K562 (cell line): ENCODE measurements at regions not wholly inside any gene's neighbourhood (a gene's known extent, or its start where the extent isn't known, plus 50 kb on each side); places are given as distances from the start of the nearest gene placed in this dataset.

Experiments
- CC2D1A ChIP-seq: fragments of 450-650 bp; IDR thresholded peaks from 2 replicates; pipeline ENCODE4 v1.6.1; 2017; ENCODE audit warnings: mild to moderate bottlenecking
- FOSL1 ChIP-seq: fragments of 200-800 bp; sonication (Bioruptor generic); conservative IDR thresholded peaks from 2 replicates; pipeline ENCODE4 v1.6.1; 2016; ENCODE audit warnings: missing genetic modification characterization, missing compliant biosample characterization
- FOXJ2 ChIP-seq: fragments of 200-800 bp; sonication (Bioruptor generic); IDR thresholded peaks from 2 replicates; pipeline ENCODE4 v1.6.1; 2016; ENCODE audit warnings: missing genetic modification characterization, missing compliant biosample characterization
- HCFC1 ChIP-seq: IDR thresholded peaks from 2 replicates; pipeline ENCODE4 v1.6.1; 2012; ENCODE audit warnings: low read depth, low read length, improper control_type of control experiment
- POLR2B ChIP-seq: fragments of 450-650 bp; IDR thresholded peaks from 2 replicates; pipeline ENCODE4 v1.6.1; 2018; ENCODE audit warnings: low read depth; ENCODE audit not compliant: partially characterized antibody
- POLR3A ChIP-seq: IDR thresholded peaks from 2 replicates; pipeline ENCODE4 v1.6.1; 2011; ENCODE audit warnings: borderline replicate concordance, mild to moderate bottlenecking, moderate library complexity; ENCODE audit not compliant: insufficient read length, insufficient read depth; ENCODE audit errors: extremely low read depth
- RAD51 ChIP-seq: fragments of 450-650 bp; IDR thresholded peaks from 2 replicates; pipeline ENCODE4 v1.7.1; 2016; ENCODE audit warnings: low read depth, mild to moderate bottlenecking, borderline replicate concordance
- REST ChIP-seq, 2 experiments: fragments of 450-650 bp; formaldehyde crosslinking in 1 of 2; IDR thresholded peaks; 2 replicates each; pipeline versions ENCODE4 v1.4.0 to v1.6.1; 2014 to 2020; ENCODE audit warnings: mild to moderate bottlenecking in 2 of 2, borderline replicate concordance in 1 of 2, low read depth in 1 of 2
- RNF2 ChIP-seq: sonication (generic); IDR thresholded peaks from 2 replicates; pipeline ENCODE4 v1.6.1; 2016
- SPI1 ChIP-seq: IDR thresholded peaks from 2 replicates; pipeline ENCODE4 v1.6.1; 2011; ENCODE audit warnings: low read depth, low read length, control low read depth, borderline replicate concordance
- TOE1 ChIP-seq, 2 experiments: fragments of 450-650 bp in 1 of 2; sonication (generic) in 1 of 2; formaldehyde crosslinking in 1 of 2; IDR thresholded peaks; 2 replicates each; pipeline versions ENCODE4 v1.7.1 to v1.8.0; 2016 to 2022; ENCODE audit warnings: borderline replicate concordance in 2 of 2, mild to moderate bottlenecking in 2 of 2, antibody characterized with exemption in 1 of 2, inconsistent platforms in 1 of 2, low read depth in 1 of 2, missing genetic modification reagents in 1 of 2, moderate library complexity in 1 of 2
- TF ChIP-seq, protein P1 (sequence below): sonication (generic); formaldehyde crosslinking; IDR thresholded peaks from 2 replicates; pipeline ENCODE4 v1.8.1; 2022; ENCODE audit warnings: missing genetic modification reagents
- TF ChIP-seq, protein P2 (sequence below): sonication (generic); formaldehyde crosslinking; IDR thresholded peaks from 2 replicates; pipeline ENCODE4 v1.5.0; 2020; ENCODE audit warnings: missing genetic modification reagents
- TF ChIP-seq, protein P3 (sequence below): sonication (generic); formaldehyde crosslinking; IDR thresholded peaks from 2 replicates; pipeline ENCODE4 v1.8.1; 2023; ENCODE audit warnings: mild to moderate bottlenecking, missing genetic modification reagents

GRCh38 chr20:41692479-41693135 is 74.4 kb upstream of the CHD6 start (continued):
- TF ChIP-seq REST (IDR thresholded peaks at IDR 0.05; ENCODE audit: borderline replicate concordance) (peak; percentile 74), REST (CRISPR knock-in tag; IDR thresholded peaks at IDR 0.05; ENCODE audit: low read depth) (no peak), HCFC1 (peak; percentile 88), FOSL1 (tag) (0 out of 2 replicates have a peak, but pooled peaks have one; percentile 11), RAD51 (peak; percentile 99), POLR2B (peak; percentile 29), SPI1 (0 out of 2 replicates have a peak, but pooled peaks have one; percentile 53), FOXJ2 (tag) (peak; percentile 13; the same call in 1 of the 2 replicates), POLR3A (no peak), CC2D1A (no peak), TOE1 (IDR thresholded peaks at IDR 0.05; ENCODE audit: borderline replicate concordance) (peak; percentile 99), TOE1 (CRISPR knock-in tag; IDR thresholded peaks at IDR 0.05; ENCODE audit: borderline replicate concordance, low read depth) (no peak), RNF2 (no peak)
- TF ChIP-seq, protein P1, sequence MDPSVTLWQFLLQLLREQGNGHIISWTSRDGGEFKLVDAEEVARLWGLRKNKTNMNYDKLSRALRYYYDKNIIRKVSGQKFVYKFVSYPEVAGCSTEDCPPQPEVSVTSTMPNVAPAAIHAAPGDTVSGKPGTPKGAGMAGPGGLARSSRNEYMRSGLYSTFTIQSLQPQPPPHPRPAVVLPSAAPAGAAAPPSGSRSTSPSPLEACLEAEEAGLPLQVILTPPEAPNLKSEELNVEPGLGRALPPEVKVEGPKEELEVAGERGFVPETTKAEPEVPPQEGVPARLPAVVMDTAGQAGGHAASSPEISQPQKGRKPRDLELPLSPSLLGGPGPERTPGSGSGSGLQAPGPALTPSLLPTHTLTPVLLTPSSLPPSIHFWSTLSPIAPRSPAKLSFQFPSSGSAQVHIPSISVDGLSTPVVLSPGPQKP = no peak
- TF ChIP-seq, protein P2, sequence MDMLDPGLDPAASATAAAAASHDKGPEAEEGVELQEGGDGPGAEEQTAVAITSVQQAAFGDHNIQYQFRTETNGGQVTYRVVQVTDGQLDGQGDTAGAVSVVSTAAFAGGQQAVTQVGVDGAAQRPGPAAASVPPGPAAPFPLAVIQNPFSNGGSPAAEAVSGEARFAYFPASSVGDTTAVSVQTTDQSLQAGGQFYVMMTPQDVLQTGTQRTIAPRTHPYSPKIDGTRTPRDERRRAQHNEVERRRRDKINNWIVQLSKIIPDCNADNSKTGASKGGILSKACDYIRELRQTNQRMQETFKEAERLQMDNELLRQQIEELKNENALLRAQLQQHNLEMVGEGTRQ (CRISPR knock-in tag) = peak; percentile 97
- TF ChIP-seq, protein P3, sequence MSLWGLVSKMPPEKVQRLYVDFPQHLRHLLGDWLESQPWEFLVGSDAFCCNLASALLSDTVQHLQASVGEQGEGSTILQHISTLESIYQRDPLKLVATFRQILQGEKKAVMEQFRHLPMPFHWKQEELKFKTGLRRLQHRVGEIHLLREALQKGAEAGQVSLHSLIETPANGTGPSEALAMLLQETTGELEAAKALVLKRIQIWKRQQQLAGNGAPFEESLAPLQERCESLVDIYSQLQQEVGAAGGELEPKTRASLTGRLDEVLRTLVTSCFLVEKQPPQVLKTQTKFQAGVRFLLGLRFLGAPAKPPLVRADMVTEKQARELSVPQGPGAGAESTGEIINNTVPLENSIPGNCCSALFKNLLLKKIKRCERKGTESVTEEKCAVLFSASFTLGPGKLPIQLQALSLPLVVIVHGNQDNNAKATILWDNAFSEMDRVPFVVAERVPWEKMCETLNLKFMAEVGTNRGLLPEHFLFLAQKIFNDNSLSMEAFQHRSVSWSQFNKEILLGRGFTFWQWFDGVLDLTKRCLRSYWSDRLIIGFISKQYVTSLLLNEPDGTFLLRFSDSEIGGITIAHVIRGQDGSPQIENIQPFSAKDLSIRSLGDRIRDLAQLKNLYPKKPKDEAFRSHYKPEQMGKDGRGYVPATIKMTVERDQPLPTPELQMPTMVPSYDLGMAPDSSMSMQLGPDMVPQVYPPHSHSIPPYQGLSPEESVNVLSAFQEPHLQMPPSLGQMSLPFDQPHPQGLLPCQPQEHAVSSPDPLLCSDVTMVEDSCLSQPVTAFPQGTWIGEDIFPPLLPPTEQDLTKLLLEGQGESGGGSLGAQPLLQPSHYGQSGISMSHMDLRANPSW (CRISPR knock-in tag) = 0 out of 2 replicates have a peak, but pooled peaks have one; percentile 41
